Spleen (tissue), 7 donors: ENCODE measurements at regions not wholly inside any gene's neighbourhood (a gene's known extent, or its start where the extent isn't known, plus 50 kb on each side); places are given as distances from the start of the nearest gene placed in this dataset.

Source experiments
- POLR2A ChIP-seq, 3 donors: fragments of 450-650 bp; IDR thresholded peaks; one replicate each; pipeline ENCODE4 v1.5.1; 2017; ENCODE audit warnings: antibody characterized with exemption in 3 of 3, mild to moderate bottlenecking in 1 of 3
- POLR2AphosphoS5 ChIP-seq, 3 donors: sonication (generic); formaldehyde crosslinking; IDR thresholded peaks; one replicate each; pipeline ENCODE4 v1.5.1; 2017; ENCODE audit warnings: antibody characterized with exemption in 3 of 3
- TF ChIP-seq, protein P1 (sequence below), 11 experiments: fragments of 200-600 bp in 7 of 11; fragments of 450-650 bp in 4 of 11; sonication (generic) in 4 of 11; IDR thresholded peaks in 8 of 11; conservative IDR thresholded peaks in 3 of 11; 1 replicate in 7 of 11; 2 replicates in 4 of 11; pipeline versions ENCODE4 v1.4.0 to v1.8.0; 2016 to 2021; ENCODE audit warnings: antibody characterized with exemption in 11 of 11, inconsistent platforms in 4 of 11, mild to moderate bottlenecking in 1 of 11
- donor health status: DM: no; HTN: no; CAD: no; lungs with moderate emphysema.
- donor health status: DM: no; HTN: no; CAD: no.
- donor health status: DM: no; HTN: no; CAD: no.

DNA sequence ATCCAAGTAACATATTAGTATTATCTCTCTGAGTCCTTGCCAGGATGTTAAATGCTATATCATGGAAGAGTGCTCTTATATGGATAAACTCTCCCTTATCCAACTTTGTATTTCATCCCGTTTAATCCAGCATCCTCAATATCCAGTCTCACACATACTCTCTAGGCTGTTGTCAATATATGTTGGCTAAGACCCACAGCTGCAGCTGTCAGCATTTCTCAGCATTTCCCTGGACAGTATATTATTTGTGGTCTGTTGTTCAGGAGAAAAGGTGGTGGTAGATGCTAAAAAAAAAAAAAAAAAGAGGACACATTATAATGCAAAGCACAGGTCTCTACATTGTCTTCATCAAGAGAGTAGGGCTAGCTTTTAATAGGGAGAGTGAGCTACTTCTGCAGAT is 1368.0 kb upstream of the ZEB2 start:
- TF ChIP-seq, protein P1, sequence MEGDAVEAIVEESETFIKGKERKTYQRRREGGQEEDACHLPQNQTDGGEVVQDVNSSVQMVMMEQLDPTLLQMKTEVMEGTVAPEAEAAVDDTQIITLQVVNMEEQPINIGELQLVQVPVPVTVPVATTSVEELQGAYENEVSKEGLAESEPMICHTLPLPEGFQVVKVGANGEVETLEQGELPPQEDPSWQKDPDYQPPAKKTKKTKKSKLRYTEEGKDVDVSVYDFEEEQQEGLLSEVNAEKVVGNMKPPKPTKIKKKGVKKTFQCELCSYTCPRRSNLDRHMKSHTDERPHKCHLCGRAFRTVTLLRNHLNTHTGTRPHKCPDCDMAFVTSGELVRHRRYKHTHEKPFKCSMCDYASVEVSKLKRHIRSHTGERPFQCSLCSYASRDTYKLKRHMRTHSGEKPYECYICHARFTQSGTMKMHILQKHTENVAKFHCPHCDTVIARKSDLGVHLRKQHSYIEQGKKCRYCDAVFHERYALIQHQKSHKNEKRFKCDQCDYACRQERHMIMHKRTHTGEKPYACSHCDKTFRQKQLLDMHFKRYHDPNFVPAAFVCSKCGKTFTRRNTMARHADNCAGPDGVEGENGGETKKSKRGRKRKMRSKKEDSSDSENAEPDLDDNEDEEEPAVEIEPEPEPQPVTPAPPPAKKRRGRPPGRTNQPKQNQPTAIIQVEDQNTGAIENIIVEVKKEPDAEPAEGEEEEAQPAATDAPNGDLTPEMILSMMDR (IDR thresholded peaks at IDR 0.05 in 8 of 11, conservative IDR thresholded peaks at IDR 0.05 in 3 of 11), result no peak
- TF ChIP-seq POLR2A (IDR thresholded peaks at IDR 0.05), result no peak
- TF ChIP-seq POLR2AphosphoS5 (IDR thresholded peaks at IDR 0.05), result no peak
